Peyer's patch (tissue), 4 donors: ENCODE measurements at regions not wholly inside any gene's neighbourhood (a gene's known extent, or its start where the extent isn't known, plus 50 kb on each side); places are given as distances from the start of the nearest gene placed in this dataset.

Source experiments
- CTCF ChIP-seq, 6 experiments: fragments of 450-650 bp in 4 of 6; fragments of 200-600 bp in 2 of 6; sonication (generic) in 1 of 6; IDR thresholded peaks; one replicate each; pipeline ENCODE4 v1.5.1; 2017 to 2019; ENCODE audit warnings: antibody characterized with exemption in 6 of 6, mild to moderate bottlenecking in 3 of 6, moderate library complexity in 1 of 6
- POLR2A ChIP-seq, 2 donors: fragments of 450-650 bp; IDR thresholded peaks; one replicate each; pipeline ENCODE4 v1.5.1; 2017; ENCODE audit warnings: antibody characterized with exemption in 2 of 2, mild to moderate bottlenecking in 2 of 2, moderate library complexity in 2 of 2

DNA sequence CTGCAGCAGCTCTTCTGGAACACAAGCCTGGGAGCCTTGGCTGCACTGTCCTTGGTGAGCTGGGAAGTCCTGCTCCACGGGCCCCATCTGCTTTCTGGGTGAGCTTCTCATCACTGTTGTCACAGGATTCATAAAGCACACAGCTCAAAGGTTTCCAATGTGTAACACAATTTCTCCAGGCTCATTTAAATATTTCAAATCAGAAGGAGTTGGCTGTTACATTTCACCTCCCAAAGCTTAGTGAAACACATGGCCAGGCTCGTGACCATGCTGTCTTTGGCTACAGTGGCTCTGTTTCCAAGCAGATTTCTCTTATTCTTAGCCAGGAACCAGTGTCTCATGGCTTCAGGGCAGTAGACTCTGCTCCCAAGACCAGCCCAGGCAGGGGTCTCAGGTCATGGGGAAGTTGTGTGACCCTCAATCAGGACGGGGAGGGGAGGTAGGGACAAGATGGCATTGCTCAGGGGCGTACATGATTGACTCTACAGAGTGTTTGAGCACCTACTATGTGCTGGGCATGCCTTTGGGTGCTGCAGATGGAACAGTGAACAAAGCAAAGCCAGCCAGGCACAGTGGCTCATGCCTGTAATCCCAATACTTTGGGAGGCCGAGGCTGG is 353.0 kb downstream of the NPHP4 start:
- no peak for TF ChIP-seq CTCF (IDR thresholded peaks at IDR 0.05)
- TF ChIP-seq POLR2A (IDR thresholded peaks at IDR 0.05): no peak
